ENCODE measurements at regions not wholly inside any gene's neighbourhood (a gene's known extent, or its start where the extent isn't known, plus 50 kb on each side); places are given as distances from the start of the nearest gene placed in this dataset.

GRCh38 chr10:128868481-128868880 lies 598.6 kb upstream of the MGMT start:
- TF ChIP-seq, protein P1, sequence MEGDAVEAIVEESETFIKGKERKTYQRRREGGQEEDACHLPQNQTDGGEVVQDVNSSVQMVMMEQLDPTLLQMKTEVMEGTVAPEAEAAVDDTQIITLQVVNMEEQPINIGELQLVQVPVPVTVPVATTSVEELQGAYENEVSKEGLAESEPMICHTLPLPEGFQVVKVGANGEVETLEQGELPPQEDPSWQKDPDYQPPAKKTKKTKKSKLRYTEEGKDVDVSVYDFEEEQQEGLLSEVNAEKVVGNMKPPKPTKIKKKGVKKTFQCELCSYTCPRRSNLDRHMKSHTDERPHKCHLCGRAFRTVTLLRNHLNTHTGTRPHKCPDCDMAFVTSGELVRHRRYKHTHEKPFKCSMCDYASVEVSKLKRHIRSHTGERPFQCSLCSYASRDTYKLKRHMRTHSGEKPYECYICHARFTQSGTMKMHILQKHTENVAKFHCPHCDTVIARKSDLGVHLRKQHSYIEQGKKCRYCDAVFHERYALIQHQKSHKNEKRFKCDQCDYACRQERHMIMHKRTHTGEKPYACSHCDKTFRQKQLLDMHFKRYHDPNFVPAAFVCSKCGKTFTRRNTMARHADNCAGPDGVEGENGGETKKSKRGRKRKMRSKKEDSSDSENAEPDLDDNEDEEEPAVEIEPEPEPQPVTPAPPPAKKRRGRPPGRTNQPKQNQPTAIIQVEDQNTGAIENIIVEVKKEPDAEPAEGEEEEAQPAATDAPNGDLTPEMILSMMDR (IDR thresholded peaks at IDR 0.05; ENCODE audit: low read depth, low read length): no peak
- no peak for TF ChIP-seq EZH2phosphoT487 (IDR thresholded peaks at IDR 0.05; ENCODE audit: low read depth)

Data from OCI-LY3 (cell line).